ENCODE measurements at regions not wholly inside any gene's neighbourhood (a gene's known extent, or its start where the extent isn't known, plus 50 kb on each side); places are given as distances from the start of the nearest gene placed in this dataset.
A peak's percentile ranks its signal among the peaks of the same experiment; 100 is the strongest.
"Not testable (repeated sequence)": the region's sequence is repeated elsewhere in the genome, so short reads cannot be mapped to it uniquely, and the experiment has no call there.

DNA sequence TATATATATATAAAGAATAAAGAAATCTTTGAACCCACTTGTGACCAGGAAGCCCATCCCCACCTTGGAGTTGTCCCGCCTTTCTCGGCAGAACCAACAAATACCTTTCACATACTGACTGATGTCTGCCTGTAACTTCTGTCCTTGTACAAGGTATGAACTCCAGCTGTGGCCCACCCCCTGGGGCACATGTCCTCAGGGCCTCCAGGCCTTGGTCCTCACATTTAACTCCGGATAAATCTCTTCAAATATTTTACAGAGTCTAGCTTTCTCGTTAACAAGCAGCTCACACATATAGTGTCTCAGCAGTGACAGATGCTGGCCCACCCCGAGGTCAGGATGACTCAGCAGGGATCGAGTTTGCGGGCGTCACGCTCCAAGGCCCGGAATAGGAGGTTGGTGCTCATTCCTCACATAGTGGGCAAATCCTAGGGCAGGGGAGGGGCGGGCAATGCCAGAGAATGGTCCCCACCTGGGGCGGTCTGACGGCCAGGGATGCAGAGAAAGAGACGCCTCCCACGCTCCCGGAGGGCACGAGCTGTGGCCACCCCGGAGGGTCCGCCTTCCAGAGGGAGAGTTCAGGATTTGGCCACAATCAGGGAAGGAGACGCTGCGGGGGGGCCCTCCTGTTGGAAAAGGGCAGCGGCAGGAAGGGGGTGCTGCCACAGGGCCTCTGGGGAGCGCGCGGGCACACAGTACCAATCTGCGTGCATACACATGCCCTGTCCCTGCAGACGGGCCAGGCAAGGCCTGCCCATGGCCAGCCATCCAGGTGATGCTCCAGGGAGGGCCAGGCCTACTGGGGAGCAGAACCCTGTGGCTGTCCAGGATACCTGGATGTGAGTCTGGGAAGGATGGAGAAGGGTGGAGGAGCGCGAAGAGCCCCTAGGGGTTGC, 87.8 kb upstream of the METTL9 start:
- not testable (repeated sequence) for DNase-seq, H3K27me3 Mint-ChIP-seq, H3K9me3 Mint-ChIP-seq, H3K4me3 Mint-ChIP-seq
- Mint-ChIP-seq H3K36me3 (peaks cover 57% of the 10 kb centered on the region), H3K4me1 (peaks cover 82% of the 10 kb centered on the region), H3K27ac (peak overlapping the region; percentile 69)

DNA sequence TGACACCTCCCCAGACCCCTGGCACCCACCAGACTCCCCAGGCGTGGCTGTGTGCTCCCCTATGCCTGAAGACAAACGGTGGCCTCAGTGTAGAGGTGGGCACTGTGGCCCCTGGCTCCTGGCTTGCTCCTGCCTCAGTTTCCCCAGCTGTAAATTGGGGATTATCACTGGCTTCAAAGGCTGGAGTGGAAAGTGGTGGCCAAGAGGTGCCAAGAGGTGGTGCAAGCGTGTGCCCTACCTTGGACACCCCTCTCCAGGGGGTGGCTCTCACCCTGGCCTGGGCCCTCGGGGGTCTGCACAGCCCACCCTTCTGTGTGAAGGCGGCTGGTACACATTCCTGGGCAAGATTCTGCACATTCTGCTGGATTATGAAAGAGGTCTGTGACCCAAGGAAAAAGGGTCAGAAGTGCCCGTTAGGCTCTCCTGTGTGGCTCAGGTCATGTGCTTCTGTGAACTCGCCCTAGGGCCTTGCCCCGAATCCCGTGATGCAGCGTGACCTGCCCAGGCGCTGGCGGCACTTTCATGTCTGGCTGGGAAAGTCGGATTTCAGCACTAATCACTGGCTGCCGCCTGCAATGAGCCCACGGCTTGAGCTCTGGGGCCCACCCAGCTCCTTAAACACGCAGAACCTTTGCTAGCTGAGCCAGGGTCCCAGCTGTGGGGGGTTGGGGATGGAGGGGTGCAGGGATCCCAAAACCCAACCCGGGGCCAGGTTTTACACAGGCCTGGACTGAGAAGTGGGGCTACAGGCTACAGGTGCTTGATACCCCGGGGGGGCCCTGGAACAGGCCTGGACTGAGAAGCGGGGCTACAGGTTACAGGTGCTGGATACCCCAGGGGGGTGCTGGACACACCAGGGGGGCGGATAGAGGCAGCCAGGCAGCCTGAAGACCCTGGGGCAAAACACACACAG, 86.8 kb upstream of the METTL9 start:
- peaks cover 76% of the 10 kb centered on the region for H3K4me1 Mint-ChIP-seq
- not testable (repeated sequence) for H3K27me3 Mint-ChIP-seq, H3K9me3 Mint-ChIP-seq, H3K4me3 Mint-ChIP-seq, DNase-seq
- peaks cover 56% of the 10 kb centered on the region for H3K36me3 Mint-ChIP-seq
- H3K27ac Mint-ChIP-seq, result peak overlapping the region; percentile 66

DNA sequence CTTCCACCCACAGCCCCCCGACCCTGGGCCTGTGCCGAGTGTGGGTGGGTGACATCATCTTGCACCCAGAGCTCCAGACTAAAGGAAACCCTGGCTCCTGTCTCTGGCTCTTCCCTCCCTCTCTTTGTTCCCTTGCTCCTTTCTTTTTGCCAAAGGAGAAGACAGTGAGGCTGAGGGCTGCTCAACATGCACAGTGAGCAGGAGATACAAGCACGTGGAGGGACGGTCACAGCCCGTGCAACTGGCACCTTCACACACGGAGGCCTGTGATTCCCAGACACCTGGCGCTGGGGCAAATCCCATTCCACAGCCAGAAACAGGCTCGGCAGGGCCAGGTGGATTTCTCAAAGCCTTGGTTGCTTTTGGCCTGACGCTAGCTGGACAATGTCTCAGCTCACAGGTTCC, 86.0 kb upstream of the METTL9 start:
- H3K9me3 Mint-ChIP-seq, DNase-seq, H3K4me3 Mint-ChIP-seq, H3K27me3 Mint-ChIP-seq: not testable (repeated sequence)
- peaks cover 54% of the 10 kb centered on the region for H3K36me3 Mint-ChIP-seq
- peak overlapping the region; percentile 25 for H3K27ac Mint-ChIP-seq
- peaks cover 72% of the 10 kb centered on the region for H3K4me1 Mint-ChIP-seq

DNA sequence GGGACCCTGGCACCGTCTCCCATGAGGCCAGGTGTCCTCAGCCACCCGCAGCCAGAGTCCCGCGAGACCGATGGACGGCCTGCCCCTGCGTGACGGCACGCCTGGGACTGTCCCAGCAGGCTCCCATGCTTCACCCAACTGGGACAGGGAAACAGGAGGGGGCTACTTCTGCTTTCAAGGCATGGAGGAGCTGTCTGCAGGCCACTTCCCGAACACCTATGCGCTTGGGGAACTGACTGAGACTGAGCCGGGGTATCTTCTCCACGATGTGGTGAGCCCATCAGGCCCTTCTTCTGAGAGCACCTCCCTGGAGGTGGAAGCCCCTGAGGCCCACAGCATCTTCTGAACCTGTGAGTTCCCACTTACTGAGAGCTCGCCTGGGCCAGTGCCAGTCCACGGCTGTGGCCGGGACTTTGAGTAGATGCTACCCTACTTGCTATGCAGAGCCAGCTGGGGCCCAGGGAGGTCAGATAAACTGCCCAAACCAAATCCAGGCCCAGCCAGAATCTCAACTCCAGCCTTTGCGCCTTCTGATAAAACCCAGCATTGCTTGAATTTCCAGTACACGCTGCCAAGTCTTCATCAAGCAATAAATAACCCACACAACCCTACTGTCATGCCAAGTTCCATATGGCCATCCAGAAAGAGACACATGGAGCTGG, 85.4 kb upstream of the METTL9 start:
- not testable (repeated sequence) for H3K4me3 Mint-ChIP-seq, DNase-seq, H3K27me3 Mint-ChIP-seq, H3K9me3 Mint-ChIP-seq
- Mint-ChIP-seq H3K27ac (peak overlapping the region; percentile 78), H3K4me1 (peaks cover 68% of the 10 kb centered on the region), H3K36me3 (peaks cover 56% of the 10 kb centered on the region)

DNA sequence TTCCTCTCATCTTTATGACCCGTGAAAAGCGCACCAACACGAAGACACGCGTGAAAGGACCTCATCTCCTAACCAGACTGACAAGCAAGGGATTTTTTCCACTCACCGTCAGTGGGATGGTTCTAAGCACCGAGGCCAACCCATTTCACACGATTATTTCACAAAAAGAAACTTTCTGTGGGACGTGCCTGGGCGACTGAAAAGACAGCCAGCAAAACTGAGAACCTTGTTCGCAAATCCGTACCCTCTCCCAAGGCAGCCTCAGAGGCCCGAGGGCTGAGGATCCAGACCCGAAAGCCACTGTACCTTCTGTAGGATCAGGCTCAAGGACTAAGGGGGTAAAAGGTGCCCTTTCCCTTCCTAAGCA, 84.9 kb upstream of the METTL9 start:
- Mint-ChIP-seq H3K4me1 (peaks cover 65% of the 10 kb centered on the region), H3K36me3 (peaks cover 60% of the 10 kb centered on the region), H3K27ac (peak overlapping the region; percentile 78)
- not testable (repeated sequence) for H3K4me3 Mint-ChIP-seq, H3K9me3 Mint-ChIP-seq, H3K27me3 Mint-ChIP-seq, DNase-seq

DNA sequence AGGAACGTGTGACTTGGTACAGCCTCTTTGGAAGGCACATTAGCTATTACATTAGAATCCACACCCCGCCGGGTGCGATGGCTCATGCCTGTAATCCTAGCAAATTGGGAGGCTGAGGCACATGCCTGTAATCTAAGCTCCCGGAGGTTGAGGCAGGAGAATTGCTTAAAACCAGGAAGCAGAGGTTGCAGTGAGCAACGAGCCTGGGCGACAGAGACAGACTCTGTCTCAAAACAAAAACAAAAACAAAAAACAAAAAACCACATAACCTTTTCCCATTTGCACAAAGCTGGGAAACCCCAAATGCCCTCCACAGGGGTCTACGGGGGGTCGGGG, 82.7 kb upstream of the METTL9 start:
- DNase-seq, H3K9me3 Mint-ChIP-seq, H3K27me3 Mint-ChIP-seq, H3K27ac Mint-ChIP-seq: not testable (repeated sequence)
- Mint-ChIP-seq H3K4me1 (peaks cover 44% of the 10 kb centered on the region), H3K36me3 (peaks cover 48% of the 10 kb centered on the region), H3K4me3 (peak overlapping the region; percentile 64)

DNA sequence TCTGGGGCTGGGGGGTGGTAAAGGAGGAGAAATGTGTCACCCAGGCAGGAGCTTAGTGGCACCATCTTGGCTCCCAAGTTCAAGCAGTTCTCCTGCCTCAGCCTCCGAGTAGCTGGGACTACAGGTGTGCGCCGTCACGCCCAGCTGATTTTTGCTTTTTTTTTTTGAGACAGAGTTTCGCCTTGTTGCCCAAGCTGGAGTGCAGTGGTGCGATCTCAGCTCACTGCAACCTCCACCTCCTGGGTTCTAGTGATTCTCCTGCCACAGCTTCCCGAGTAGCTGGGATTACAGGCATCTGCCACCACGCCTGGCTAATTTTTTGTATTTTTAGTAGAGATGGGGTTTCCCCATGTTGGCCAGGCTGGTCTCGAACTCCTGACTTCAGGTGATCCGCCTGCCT, 82.1 kb upstream of the METTL9 start:
- not testable (repeated sequence) for DNase-seq, H3K9me3 Mint-ChIP-seq, H3K27me3 Mint-ChIP-seq
- H3K4me1 Mint-ChIP-seq, result peaks cover 39% of the 10 kb centered on the region
- H3K36me3 Mint-ChIP-seq, result peaks cover 48% of the 10 kb centered on the region
- peak overlapping the region; percentile 100 for H3K27ac Mint-ChIP-seq
- H3K4me3 Mint-ChIP-seq, result peak overlapping the region; percentile 98

DNA sequence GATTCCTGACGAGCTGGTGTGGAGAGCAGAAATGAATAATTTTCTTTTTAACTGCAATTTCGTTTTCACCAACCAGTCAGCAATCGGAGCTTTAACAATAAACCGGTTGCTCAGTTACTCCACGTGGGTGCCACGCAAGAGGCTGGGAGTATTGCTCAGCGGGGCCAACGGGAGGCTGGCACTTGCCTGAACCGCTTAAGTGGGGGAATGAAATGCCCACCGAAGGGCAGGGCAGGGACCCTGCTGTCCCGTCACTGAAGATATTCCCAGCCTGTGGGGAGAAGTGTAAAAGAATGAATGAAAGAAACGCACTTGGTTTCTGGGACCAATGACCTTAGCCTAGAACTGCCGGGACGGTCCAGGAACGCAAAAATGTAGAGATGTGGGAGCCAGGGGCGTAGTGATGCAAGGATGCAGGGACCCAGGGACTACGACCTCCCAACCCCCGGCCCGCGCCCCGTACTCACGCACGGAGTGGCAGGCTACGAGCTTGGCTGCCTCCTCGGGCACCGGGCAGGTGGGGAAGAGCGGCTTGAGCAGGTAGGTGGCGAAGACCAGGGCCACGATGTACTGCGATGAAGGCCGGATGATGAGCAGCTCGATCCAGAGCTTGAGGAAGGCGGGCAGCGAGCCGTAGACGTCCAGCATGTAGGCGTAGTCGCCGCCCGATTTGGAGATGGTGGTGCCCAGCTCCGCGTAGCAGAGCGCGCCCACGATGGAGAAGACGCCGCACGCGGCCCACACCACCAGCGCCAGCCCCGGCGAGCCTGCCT, 79.8 kb upstream of the METTL9 start:
- not testable (repeated sequence) for DNase-seq, H3K27me3 Mint-ChIP-seq, H3K9me3 Mint-ChIP-seq
- H3K4me1 Mint-ChIP-seq, result peaks cover 25% of the 10 kb centered on the region
- peaks cover 39% of the 10 kb centered on the region for H3K36me3 Mint-ChIP-seq
- H3K4me3 Mint-ChIP-seq, result peak overlapping the region; percentile 98
- peak overlapping the region; percentile 100 for H3K27ac Mint-ChIP-seq

DNA sequence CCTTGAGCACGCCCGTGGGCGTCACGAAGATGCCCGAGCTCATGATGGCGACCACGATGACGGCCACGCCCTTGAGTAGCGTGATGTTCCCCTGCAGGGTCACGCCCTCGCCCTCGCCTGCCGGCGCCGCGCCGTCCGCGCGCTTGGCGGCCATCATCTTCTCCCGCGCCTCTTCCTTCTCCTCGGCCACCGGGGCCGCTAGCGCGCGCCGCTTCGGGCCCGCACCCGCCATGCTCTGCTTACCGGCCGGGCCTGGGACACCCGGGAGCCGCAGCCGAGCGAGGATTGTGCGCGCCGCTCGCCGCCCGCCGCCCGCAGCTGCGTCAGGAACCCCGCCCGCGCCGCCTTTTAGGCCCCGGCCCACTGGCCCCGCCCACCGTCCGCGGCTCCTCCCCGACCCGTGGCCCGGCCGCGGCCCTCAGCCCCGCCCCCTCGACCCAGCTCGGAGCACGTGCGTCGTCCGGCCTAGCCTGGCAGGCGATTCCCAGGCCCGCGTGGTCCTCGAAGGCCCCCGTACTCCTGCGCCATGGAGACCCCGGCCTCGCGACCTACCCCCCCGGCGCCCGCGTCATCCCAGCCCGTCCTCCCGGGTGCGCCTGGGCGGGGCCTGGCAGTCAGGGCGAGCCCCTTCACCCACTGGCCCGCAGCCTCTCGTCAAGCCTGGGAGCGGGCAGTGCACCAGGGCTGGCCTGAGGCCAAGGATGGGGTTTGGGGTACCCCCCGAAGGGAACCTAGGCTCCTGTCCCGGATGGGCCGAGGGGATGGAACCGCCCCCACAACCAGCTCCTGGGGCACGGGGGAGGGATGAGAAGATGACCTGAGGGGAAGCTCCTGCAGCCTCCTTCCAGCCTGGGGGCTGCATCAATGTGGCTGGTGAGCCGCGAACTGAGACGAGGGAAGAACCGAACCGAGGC, 79.0 kb upstream of the METTL9 start:
- not testable (repeated sequence) for H3K27me3 Mint-ChIP-seq, H3K9me3 Mint-ChIP-seq
- Mint-ChIP-seq H3K27ac (peak overlapping the region; percentile 100), H3K4me3 (peak overlapping the region; percentile 98), H3K4me1 (peaks cover 19% of the 10 kb centered on the region), H3K36me3 (peaks cover 33% of the 10 kb centered on the region)
- peak; percentile 100 for DNase-seq

DNA sequence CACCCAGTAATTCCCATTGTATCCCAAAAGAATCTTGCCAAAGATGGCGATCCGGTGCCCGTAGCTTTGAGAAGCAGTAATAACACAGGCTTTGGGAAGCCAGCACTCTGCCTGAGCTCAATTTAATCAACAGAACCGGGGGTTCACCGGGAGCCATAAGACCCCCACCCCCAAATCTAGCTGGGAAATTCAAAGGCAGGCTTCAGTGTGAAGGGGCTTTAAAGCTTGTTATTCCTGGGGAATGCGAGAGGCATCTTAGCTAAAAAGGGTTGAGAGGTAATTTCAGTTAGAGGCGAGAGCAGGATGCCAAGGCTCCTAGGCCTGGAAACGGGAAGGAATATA, 78.4 kb upstream of the METTL9 start:
- H3K27ac Mint-ChIP-seq, DNase-seq, H3K27me3 Mint-ChIP-seq, H3K4me3 Mint-ChIP-seq, H3K9me3 Mint-ChIP-seq: not testable (repeated sequence)
- Mint-ChIP-seq H3K36me3 (peaks cover 27% of the 10 kb centered on the region), H3K4me1 (peaks cover 13% of the 10 kb centered on the region)

DNA sequence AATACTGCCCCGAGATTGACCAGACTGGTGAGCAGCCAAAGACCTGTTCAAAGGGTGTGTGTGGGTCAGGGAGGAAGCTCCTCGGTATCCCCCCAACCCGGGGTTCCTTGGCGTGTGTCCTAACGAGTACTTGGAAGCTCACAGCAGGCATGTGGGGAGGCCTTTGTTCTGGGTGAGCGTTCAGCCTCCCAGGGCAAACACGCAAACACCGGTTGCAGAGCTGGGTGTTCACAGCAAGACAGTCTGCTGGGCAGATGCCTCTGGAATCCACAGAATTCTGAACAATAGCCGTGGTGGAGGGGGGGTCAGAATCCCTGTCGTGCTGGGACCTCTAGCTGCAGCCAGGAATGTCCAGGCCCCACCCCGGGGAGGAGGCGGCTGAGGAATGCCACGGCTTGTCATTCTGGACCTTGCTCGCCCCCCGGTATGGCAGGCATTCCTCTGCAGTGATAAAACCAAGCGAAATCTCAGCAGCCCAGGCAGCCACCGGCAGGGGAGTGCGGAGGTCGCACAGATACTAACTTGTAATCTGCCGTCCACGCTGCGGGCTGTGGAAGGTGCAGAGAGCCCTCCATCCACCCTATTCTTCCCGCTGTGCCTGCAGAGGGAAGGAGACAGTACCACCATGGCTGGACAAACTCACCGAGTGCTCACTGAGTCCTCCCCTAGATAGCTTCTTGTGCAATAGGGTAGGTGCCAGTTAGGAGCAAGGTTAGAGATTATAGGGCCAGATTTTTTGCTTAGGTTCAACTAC, 77.8 kb upstream of the METTL9 start:
- H3K27ac Mint-ChIP-seq, H3K27me3 Mint-ChIP-seq, DNase-seq, H3K4me3 Mint-ChIP-seq, H3K9me3 Mint-ChIP-seq: not testable (repeated sequence)
- Mint-ChIP-seq H3K36me3 (peaks cover 25% of the 10 kb centered on the region), H3K4me1 (peaks cover 12% of the 10 kb centered on the region)

DNA sequence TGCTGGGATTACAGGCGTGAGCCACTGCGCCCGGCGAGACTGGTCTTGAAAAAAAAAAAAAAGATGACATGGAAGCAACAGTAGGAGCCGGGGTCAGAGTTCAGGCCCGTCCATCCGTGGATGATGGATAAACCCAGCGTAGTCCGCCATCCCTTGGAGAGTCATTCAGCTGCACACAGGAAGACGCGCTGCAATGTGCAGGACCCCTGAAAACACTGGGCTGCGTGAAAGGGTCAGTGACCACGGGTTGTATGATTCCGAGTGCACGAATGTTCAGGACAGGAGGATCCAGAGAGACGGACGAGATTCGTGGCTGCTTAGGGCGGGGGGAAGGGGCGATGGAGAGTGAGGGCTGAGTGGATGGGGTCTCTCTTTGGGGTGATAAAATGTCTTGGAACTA, 76.5 kb upstream of the METTL9 start:
- H3K27me3 Mint-ChIP-seq, H3K9me3 Mint-ChIP-seq: not testable (repeated sequence)

DNA sequence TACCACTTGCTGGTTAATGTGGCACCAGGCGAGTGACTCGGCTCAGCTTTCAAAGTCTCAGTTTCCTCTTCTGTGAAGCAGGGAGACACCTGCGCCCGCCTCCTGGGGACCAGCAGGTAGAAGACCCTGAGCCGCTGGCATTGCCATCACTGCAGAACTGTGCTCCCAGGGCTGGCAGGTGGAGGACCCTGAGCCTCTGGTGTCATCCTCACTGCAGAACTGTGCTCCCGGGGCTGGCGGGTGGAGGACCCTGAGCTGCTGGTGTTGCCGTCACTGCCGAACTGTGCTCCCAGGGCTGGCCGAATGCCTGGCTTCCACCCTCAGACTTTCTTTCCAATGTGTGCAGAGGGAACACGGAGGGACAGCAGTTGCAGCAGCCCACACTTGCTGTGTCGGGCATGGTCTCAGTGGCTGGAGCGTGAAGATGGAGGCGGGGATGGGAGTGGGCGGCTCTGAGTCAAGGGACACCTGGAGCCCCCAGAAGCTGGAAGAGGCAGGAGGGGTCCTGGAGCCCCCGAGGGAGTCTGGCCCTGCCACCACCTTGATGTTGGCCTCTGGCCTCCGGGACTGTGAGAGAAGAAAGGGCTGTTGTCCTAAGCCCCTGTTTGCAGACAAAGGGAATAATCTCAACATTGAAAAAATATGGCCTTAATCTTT, 75.8 kb upstream of the METTL9 start:
- Mint-ChIP-seq H3K36me3 (peaks cover 11% of the 10 kb centered on the region), H3K4me3 (no peak overlapping the region), H3K27me3 (peaks cover 7% of the 10 kb centered on the region), H3K27ac (no peak overlapping the region), H3K4me1 (peaks cover 3% of the 10 kb centered on the region), H3K9me3 (no peaks in the 10 kb centered on the region)
- DNase-seq, result no peak

More for the DNA sequence above, 76.5 kb upstream of the METTL9 start:
- H3K4me1 Mint-ChIP-seq, H3K27ac Mint-ChIP-seq, DNase-seq, H3K4me3 Mint-ChIP-seq: not testable (repeated sequence)
- peaks cover 18% of the 10 kb centered on the region for H3K36me3 Mint-ChIP-seq
